ENCODE measurements at regions not wholly inside any gene's neighbourhood (a gene's known extent, or its start where the extent isn't known, plus 50 kb on each side); places are given as distances from the start of the nearest gene placed in this dataset.

- no peak overlapping the region for H3K27ac ChIP-seq (ENCODE audit: insufficient read depth, low read length)
- no peak overlapping the region for H3K9ac ChIP-seq (ENCODE audit: insufficient read depth, low read length)
- no peak for DNase-seq (ENCODE audit: low read depth in 2 of 2)
- no peaks in the 10 kb centered on the region for H3K9me3 ChIP-seq (ENCODE audit: control insufficient read depth, insufficient read depth, low read depth, low read length)
- H3K27me3 ChIP-seq (ENCODE audit: control insufficient read depth, insufficient read depth, low read length): no peaks in the 10 kb centered on the region
- H3K36me3 ChIP-seq (ENCODE audit: control insufficient read depth, insufficient read depth, low read length): no peaks in the 10 kb centered on the region
- no peak overlapping the region for H3K4me3 ChIP-seq (replicated peaks in 1 of 4; ENCODE audit: control extremely low read depth in 1 of 4, insufficient read depth in 1 of 4, low read depth in 3 of 4, low read length in 4 of 4)
- H3K79me2 ChIP-seq (ENCODE audit: control insufficient read depth, insufficient read depth, low read length): no peaks in the 10 kb centered on the region
- H3K4me2 ChIP-seq (ENCODE audit: extremely low read depth, insufficient read depth, low read length): no peak overlapping the region
- TF ChIP-seq EZH2 (IDR thresholded peaks at IDR 0.05; ENCODE audit: low read length, missing control alignments): no peak
- TF ChIP-seq, protein P1, sequence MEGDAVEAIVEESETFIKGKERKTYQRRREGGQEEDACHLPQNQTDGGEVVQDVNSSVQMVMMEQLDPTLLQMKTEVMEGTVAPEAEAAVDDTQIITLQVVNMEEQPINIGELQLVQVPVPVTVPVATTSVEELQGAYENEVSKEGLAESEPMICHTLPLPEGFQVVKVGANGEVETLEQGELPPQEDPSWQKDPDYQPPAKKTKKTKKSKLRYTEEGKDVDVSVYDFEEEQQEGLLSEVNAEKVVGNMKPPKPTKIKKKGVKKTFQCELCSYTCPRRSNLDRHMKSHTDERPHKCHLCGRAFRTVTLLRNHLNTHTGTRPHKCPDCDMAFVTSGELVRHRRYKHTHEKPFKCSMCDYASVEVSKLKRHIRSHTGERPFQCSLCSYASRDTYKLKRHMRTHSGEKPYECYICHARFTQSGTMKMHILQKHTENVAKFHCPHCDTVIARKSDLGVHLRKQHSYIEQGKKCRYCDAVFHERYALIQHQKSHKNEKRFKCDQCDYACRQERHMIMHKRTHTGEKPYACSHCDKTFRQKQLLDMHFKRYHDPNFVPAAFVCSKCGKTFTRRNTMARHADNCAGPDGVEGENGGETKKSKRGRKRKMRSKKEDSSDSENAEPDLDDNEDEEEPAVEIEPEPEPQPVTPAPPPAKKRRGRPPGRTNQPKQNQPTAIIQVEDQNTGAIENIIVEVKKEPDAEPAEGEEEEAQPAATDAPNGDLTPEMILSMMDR (conservative IDR thresholded peaks at IDR 0.05 in 1 of 2, IDR thresholded peaks at IDR 0.05 in 1 of 2; ENCODE audit: low read depth in 1 of 2, low read length in 2 of 2): no peak
- no peak overlapping the region for H2AFZ ChIP-seq (ENCODE audit: low read length)
- no peaks in the 10 kb centered on the region for H4K20me1 ChIP-seq (ENCODE audit: control insufficient read depth, extremely low read depth, insufficient read depth, low read length)
- no peaks in the 10 kb centered on the region for H3K4me1 ChIP-seq (ENCODE audit: control insufficient read depth, extremely low read depth, insufficient read depth, low read length)
These were observed 412.5 kb downstream of the KCNH5 start for GRCh38 chr14:62632771-62633170.

- Histone ChIP-seq H3K9me3 (ENCODE audit: control insufficient read depth, insufficient read depth, low read depth, low read length) (no peaks in the 10 kb centered on the region), H3K36me3 (ENCODE audit: control insufficient read depth, insufficient read depth, low read length) (no peaks in the 10 kb centered on the region), H3K4me3 (replicated peaks in 1 of 4; ENCODE audit: control extremely low read depth in 1 of 4, insufficient read depth in 1 of 4, low read depth in 3 of 4, low read length in 4 of 4) (no peak overlapping the region), H3K27ac (ENCODE audit: insufficient read depth, low read length) (no peak overlapping the region), H3K27me3 (ENCODE audit: control insufficient read depth, insufficient read depth, low read length) (no peaks in the 10 kb centered on the region), H3K4me2 (ENCODE audit: extremely low read depth, insufficient read depth, low read length) (no peak overlapping the region), H3K9ac (ENCODE audit: insufficient read depth, low read length) (no peak overlapping the region), H3K79me2 (ENCODE audit: control insufficient read depth, insufficient read depth, low read length) (no peaks in the 10 kb centered on the region), H4K20me1 (ENCODE audit: control insufficient read depth, extremely low read depth, insufficient read depth, low read length) (no peaks in the 10 kb centered on the region), H3K4me1 (ENCODE audit: control insufficient read depth, extremely low read depth, insufficient read depth, low read length) (no peaks in the 10 kb centered on the region), H2AFZ (ENCODE audit: low read length) (no peak overlapping the region)
- DNase-seq (ENCODE audit: low read depth in 2 of 2): peak; percentile 51 to 83
- TF ChIP-seq, protein P1 (conservative IDR thresholded peaks at IDR 0.05 in 1 of 2, IDR thresholded peaks at IDR 0.05 in 1 of 2; ENCODE audit: low read depth in 1 of 2, low read length in 2 of 2): no peak
- no peak for TF ChIP-seq EZH2 (IDR thresholded peaks at IDR 0.05; ENCODE audit: low read length, missing control alignments)
These were observed 399.6 kb downstream of the KCNH5 start for GRCh38 chr14:62645649-62646048.

All from fibroblast of lung (primary cell).